Epidermal melanocyte (primary cell): ENCODE measurements at regions not wholly inside any gene's neighbourhood (a gene's known extent, or its start where the extent isn't known, plus 50 kb on each side); places are given as distances from the start of the nearest gene placed in this dataset.
"Not testable (repeated sequence)": the region's sequence is repeated elsewhere in the genome, so short reads cannot be mapped to it uniquely, and the experiment has no call there.

ENCODE experiments used
- DNase-seq: peaks from one replicate; pipeline ENCODE4 v3.0.0; 2011; ENCODE audit warnings: low spot score; ENCODE audit not compliant: insufficient read length

DNA sequence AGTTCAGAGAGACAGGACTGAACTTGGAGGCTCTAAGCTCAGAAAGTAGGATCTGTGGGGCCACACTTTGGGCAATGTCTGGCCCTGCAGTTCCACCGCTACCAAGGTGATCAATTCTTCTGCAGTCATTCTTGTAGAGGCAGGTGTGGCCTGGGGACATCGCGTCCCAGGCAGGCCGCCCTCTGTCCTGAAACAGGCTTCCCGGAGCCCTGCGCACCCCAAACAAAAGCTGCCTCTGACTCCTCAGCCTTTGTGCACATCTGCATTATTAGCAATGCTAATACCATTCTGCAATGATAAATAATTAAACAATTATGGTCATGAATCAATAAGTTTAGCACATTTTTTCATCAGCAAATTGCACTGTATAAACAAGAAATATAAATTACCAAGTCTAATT lies 160.2 kb downstream of the URI1 start:
- no peak for DNase-seq

DNA sequence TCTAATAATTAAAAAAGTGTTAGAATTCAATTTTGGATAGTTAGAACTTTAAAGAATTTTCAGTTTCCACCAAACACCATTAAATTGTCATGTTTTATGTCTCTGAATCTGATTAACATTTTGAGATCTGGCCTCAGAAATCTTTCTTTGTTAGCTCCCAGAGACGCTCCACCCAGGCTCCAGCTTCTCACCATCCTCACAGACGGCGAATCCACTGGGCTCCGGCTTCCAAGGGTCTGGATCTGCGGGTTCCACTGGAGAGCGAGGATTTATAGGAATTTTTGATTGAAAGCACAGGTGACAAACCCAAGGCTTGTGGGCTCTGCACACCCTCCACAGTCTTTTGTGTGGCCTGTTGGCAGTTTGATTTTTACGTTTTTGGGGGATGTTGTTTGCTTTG lies 160.6 kb downstream of the URI1 start:
- DNase-seq = no peak

DNA sequence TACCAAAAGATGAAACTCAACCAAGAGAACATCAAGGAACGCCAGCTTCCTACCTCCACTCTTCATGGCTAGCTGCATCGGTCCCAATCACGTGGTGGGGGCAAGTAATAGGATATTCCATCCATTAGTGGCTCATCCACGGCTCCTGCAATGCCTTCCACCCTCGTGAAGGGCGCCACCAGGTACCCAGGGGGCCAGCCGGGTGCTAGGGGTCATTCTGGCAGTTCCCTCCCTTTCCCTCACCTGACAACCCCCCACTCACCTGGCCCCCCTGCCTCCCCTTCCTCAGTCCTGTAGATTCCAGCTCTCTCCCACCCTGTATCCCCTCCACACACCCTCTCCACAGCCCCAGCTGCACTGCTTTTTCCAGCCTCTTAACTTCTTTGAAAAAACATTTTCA lies 161.9 kb downstream of the URI1 start:
- DNase-seq = no peak

DNA sequence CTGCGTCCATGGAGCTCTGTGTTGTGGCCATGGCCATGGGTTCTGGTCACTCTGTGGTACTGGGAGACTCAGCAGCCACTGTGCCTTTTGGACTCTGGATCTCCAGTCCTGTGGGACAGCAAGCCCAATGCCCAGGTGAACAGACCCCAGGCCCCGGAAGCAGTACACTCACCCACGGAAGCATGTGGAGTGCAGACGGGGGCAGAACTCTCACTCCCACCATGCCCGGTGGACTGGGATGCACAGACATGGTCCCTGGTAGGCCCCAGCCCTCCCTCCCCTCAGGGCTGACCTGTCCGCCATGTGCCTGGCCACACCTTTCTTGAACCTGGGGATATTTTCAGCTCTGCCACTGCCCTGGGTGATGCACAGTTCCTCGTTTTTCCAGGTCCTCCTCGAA lies 163.3 kb downstream of the URI1 start:
- no peak for DNase-seq

DNA sequence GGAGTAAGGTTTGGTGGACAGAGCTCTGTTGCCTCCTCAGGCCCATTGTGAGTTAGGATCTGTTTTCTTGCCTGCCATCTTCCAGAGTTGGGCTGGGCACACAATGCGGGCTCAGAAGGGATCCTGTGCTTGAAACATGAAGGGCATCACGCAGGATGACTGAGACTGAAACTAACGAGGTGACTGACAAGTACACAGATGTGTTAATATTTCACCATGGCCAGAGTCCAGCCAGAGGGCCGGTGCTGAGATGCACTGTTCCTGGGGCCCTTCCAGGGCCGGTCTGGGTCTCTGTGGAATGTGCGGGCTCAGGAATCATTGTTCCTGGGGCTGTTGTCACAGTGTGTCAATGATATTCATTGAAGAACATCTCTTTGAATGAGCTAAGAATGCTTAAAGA lies 163.7 kb downstream of the URI1 start:
- DNase-seq = no peak

DNA sequence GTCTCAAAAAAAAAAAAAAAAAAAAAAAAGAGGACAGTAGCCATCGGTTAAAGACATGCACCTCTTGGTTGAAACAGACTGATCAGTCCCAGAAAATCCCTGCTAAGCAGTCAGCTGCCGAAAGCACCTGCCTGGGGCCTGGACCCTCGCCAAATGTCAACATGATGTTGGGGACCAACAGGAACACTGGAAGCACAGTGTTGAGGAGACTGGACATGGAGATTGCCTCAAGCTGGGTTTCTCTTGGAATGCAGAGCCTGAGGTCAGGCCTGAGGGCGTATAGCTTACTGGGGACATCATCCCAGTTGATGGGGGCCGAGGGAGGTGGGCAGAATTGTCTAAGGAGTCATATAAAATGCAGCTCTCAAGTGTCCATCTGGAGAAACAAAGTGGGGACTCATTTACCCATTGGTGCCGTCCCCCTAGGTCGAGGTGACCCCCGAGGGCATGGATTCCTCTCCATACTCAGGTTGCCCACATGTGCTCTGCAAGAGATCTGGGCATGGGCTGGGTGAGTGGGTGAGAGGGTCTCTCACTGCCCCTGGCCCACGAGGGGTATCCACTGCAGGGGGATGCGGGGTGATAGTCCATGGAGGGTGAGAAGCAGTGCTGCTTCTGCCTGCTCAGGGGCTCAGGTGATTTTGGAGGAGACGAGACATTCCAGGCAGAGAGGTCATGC lies 164.5 kb downstream of the URI1 start:
- no peak for DNase-seq

DNA sequence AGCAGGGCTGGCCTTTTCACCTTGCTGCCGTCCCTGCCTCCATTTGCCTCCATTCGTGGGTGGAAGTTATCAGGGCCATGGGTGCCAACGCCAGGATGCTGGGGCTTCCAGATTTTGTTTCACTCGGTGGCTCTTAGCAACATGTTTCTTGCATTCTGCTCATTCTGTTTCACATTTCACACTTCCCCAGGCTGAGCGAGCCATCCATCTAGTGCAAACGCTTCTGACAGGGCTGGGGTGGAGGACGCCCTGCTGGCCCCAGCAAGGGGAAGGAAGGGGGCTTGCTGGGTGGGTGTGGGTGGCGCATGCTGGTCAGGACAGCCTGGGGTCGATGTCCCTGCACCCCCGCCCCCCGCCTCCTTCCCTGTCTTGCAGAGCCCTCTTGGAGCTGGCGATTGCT lies 165.2 kb downstream of the URI1 start:
- no peak for DNase-seq

DNA sequence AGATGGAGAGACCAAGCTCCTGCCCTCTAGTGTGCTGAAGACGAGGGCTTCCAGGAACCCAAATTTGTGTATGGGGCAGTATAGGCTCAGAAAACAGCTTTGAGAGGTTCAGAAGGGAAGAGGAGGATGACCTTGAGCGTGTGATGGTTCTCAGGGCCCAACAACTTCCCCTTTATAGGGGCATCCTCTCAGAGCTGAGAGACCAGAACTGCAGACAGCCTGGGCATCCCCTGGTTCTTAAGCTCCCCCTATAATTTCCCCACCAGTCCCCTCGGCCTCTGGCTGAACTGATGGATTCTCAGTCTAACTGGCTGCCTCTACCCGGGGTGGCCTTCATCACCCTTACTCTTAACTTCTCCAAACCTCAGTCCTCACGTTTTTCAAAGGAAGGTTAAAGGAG lies 167.5 kb downstream of the URI1 start:
- no peak for DNase-seq

DNA sequence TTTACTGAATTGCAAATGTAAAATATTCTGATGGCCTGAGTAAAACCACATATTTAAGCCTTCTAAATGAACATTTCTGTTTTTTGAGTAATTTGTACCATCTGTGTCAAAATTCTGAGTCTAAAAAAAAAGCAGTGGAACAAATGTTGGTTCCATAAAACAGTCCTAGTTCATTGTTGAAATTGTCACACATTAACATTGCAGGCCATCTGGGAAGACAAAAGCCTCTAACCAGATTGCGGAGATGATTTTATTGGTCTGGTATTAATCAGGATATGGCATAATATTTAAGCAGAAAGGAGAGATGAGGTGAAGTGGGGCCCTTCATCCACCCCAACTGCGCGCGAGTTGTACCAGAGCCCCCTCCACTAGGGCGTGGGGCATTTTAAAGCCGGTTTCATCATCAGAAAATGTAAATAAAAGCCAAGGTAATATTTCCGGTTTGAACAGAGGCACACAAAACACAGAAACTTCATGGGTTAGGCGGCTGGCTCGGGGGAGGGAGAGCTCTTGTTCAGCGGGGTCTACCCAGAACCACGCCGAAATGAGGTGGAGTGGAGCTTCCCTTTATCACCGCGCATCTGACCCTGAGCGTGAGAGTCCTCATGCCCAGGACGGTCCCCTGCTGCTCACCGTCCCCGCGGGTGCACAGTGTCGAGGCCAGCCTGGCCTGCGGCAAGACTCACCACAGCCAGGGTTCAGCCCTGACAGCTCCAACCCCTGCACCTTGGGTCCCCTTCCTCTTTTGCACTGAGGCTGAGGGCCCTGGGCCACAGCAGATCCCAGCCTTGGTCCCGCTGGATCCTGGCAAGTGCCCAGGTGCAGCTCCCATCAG lies 169.2 kb downstream of the URI1 start:
- no peak for DNase-seq

DNA sequence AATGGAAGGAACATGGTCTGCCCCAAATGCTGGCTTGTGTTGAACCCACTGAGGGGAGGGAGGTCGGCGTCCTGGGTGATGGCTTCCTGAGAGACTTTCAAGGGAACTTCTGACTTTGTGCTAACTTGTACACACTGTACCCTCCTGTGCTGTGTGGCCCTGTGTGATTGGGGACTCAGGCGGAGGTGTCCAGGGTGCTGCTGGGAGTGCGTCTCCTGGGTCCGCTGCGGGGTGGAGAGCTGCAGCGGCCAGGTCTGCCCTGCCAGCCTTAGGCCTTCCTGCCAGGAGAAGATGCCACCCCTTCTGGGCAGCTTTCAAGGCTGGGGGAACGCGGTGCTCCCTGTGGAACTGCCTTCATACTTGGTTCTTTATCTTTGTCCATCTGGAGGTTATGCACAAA lies 170.1 kb downstream of the URI1 start:
- DNase-seq = no peak

DNA sequence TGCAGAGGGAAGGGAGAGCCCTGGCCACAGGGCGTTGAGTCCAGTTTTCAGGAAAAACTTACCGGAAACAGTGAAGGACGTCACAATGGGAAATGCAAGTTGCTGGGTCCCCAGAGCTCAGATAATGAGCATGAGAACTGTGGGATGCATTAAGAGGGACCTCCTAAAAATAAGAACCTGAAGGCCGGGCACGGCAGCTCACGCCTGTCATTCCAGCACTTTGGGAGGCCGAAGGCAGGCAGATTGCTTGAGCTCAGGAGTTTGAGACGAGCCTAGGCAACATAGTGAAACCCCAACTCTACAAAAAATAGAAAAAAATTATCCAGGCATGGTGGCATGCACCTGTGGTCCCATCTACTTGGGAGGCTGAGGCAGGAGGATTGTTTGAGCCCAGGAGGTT lies 170.6 kb downstream of the URI1 start:
- no peak for DNase-seq

DNA sequence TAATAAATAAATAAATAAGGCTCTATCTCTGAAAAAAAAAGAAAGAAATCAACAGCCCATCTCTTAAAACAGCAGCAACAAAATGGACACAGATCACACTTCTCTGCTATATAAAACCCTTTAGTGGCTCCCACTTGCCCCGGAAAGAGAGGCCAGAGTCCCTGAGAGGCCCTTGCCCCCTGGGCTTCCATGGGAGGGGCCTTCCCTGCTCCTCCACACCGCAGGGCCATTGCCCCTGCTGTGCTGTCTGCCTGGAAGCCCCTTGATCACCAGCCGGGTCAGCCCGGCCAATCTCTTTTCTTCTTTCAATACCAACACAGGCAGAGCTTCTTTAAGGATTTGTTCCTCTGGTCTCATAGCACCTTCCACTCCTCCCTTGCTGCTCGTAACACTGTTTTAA lies 171.1 kb downstream of the URI1 start:
- DNase-seq = no peak

DNA sequence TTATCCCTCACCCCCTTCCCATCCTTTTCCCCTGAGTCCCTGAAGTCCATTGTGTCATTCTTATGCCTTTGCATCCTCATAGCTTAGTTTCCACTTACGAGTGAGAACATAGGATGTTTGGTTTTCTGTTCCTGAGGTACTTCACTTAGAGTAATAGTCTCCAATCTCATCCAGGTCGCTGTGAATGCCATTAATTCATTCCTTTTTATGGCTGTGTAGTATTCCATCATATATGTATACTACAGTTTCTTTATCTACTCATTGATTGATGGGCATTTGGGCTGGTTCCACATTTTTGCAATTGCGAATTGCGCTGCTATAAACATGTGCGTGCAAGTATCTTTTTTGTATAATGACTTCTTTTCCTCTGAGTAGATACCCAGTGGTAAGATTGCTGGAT lies 172.1 kb downstream of the URI1 start:
- not testable (repeated sequence) for DNase-seq

DNA sequence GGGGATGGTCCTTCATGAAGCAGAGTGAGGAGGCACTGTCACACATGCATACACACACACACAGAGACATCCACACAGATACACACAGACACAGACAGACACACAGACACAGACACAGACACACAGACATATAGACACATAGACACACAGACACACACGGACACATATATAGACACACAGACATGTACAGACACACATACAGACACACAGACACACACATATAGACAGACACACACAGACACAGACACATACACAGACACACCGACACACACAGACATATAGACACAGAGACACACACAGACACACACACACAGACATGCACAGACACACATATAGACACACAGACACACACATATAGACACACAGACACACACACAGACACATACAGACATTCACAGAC lies 173.9 kb downstream of the URI1 start:
- DNase-seq = no peak

DNA sequence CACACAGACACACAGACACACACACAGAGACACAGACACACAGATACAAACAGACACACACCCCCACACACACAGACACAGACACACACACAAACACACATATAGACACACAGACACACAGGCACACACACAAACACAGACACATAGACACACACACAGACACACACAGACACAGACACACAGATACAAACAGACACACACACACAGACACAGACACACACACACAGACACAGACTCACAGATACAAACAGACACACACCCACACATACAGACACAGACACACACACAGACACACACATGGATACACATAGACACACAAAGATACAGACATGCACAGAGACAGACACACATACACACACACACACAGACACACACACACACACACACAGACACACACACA lies 174.5 kb downstream of the URI1 start:
- no peak for DNase-seq

DNA sequence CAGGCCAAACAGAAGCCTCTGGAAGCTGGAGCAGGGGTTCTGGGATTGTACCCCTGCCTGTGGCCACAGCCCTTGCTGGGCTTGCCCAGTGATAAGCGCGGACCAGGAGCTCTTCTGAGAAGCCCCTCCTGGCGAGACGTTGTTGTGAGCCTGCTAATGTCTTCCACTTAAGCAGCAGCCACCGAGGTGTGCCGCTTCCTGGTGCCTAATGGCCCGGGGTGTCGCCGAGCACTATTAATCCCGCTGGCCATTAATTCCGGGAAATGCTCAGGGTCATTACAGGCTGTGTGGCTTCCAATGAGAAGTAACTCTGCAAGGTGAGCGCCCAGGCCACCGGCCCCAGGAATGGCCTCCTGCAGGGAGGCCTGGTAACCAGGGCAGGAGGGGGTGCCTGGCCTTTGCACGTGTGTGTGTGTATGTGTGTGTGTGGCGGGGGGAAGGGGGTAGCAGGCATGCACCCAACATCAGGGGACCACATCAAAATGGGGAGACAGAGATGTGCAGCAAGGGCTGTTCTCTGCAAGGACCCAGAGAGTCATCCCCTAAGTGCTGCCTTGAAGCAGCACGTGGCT lies 175.0 kb downstream of the URI1 start:
- no peak for DNase-seq

DNA sequence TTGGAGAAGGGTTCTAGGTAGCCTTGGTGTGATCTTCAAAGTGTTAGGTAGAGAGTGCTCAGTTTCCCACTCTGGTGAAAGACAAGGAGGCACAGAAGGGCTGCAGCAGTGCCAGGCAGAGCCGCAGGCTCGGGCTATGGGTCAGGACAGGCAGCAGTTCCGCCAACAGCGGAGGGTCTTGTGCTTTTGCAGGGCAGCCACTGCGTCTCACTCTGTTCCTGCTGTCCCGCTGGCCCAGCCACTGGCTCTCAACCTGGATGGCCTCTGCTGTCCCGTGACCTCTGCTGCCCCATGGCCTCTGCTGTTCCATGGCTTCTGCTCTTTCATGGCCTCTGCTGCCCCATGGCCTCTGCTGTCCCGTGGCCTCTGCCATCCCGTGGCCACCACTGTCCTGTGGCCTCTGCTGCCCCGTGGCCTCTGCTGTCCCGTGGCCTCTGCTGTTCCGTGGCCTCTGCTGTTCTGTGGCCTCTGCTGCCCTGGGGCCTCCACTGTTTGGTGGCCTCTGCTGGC lies 175.7 kb downstream of the URI1 start:
- no peak for DNase-seq

DNA sequence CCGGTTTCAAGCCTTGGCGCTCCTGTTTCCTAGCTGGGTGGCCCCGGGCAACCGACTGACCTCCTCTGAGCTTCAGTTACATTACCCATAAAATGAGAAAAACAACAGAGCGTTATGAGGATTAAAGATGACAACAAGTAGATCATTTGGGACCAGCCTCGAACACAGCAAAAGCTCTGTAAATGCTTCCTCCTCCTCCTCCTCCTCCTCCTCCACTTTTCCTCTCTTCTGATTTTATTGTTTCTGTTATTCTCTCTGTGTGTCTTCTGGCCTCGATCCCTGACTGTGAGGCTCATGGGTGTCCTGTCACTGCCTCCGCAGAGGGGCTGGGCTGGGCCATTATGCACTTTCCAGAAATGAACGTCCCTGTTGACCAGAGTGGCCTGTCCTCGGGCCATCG lies 176.2 kb downstream of the URI1 start:
- no peak for DNase-seq

DNA sequence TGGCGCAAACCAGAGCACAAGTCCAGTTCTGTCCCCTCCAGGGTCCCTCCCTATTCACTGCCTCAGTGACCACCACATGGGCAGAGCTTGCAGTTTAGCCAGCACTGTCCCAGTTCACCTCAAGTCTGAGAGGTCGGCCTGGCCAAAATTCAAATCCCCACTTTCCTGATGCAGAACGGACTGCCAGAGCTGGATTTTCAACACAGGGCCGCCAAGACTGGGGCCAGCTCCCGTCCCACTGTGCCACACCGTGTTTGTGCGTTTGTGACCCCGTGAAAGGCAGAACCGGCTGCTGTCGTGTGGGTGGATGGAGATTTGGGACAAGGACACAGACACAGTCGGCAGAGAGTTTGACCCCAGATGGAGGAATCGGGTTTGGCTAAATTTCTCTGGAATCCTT lies 176.7 kb downstream of the URI1 start:
- no peak for DNase-seq

DNA sequence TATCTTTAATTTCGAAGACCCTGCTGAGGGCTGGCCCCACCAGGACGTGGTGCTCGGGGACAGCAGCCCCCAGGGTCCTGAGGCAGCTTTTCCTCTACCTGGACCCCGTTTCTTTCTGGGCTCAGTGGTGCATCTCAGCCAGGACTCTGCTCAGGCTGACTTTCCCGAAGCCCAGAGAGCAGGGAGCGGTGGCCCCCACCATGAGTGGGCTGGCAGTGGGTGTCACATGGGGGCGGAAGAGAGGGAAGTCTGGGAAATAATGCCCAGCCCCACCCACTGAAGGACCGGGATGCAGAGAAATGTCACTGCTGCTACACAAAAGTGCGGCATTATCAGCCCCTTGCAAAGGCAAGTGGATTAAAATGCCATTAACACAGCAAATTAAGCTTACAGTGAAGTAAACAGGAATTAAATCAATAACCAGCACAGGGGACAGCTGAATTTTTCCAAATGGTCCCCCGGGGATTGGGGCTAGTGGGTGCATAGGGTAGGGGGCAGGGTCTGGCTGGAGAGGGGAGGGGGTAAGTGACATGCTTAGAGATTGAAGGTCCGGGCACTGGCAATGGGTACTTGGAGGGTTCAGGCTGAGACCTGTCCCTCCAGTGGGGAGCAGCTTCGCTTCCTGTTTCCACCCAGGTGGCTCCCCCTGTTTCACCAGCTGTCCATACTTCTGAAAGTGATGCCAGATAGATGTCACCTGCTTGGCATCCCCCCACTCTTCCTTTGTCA lies 177.3 kb downstream of the URI1 start:
- DNase-seq = no peak

DNA sequence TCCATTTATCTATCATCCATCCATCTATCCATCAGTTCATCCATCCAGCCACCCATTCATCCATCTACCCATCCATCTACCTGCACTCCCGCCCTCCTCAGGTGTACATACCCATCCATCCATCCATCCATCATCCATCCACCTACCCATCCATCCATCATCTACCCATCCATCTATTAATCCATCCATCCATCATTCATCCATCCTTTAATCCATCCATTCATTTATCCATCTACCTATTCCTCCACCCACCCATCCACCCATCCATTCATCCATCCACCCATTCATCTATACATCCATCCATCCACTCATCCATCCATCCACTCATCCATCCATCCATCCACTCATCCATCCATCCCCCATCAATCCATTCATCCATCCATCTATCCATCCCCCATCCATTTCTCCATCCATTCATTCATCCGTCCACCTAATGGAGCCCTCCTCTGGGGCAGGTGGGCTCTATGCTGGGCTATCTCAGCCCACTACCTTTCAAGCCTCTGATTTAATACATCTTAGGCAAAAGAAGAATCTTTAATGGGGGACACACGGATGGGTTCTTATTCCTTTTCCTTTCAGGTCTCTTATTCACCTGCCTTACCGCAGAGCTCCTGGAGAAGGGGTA lies 178.9 kb downstream of the URI1 start:
- DNase-seq = no peak
